Gastrocnemius medialis (tissue), 4 donors: ENCODE measurements at regions not wholly inside any gene's neighbourhood (a gene's known extent, or its start where the extent isn't known, plus 50 kb on each side); places are given as distances from the start of the nearest gene placed in this dataset.

Experiments used
- CTCF ChIP-seq, 5 experiments: fragments of 450-650 bp in 3 of 5; fragments of 200-600 bp in 2 of 5; sonication (generic) in 2 of 5; IDR thresholded peaks in 4 of 5; conservative IDR thresholded peaks in 1 of 5; 1 replicate in 4 of 5; 2 replicates in 1 of 5; pipeline ENCODE4 v1.5.1; 2016 to 2019; ENCODE audit warnings: antibody characterized with exemption in 5 of 5, mild to moderate bottlenecking in 3 of 5, moderate library complexity in 3 of 5
- POLR2A ChIP-seq, 2 donors: fragments of 450-650 bp; IDR thresholded peaks; one replicate each; pipeline ENCODE4 v1.6.1; 2017; ENCODE audit warnings: antibody characterized with exemption in 2 of 2, mild to moderate bottlenecking in 2 of 2, moderate library complexity in 2 of 2

GRCh38 chr4:59700651-59701050, 1499.5 kb upstream of the ADGRL3 start:
- TF ChIP-seq POLR2A (IDR thresholded peaks at IDR 0.05) (no peak), CTCF (IDR thresholded peaks at IDR 0.05 in 4 of 5, conservative IDR thresholded peaks at IDR 0.05 in 1 of 5) (no peak)
